ENCODE measurements at regions not wholly inside any gene's neighbourhood (a gene's known extent, or its start where the extent isn't known, plus 50 kb on each side); places are given as distances from the start of the nearest gene placed in this dataset.
"Not testable (repeated sequence)": the region's sequence is repeated elsewhere in the genome, so short reads cannot be mapped to it uniquely, and the experiment has no call there.

GRCh38 chr1:172717722-172718465 is 59.0 kb downstream of the FASLG start:
- no peak for DNase-seq (ENCODE audit: low read depth)

GRCh38 chr1:172719066-172719627 is 60.2 kb downstream of the FASLG start:
- DNase-seq (ENCODE audit: low read depth), result no peak

- no peak for DNase-seq (ENCODE audit: low read depth)
These were observed 60.8 kb downstream of the FASLG start for GRCh38 chr1:172719694-172720138.

GRCh38 chr1:172720339-172720738 is 61.4 kb downstream of the FASLG start:
- no peak for DNase-seq (ENCODE audit: low read depth)

- DNase-seq (ENCODE audit: low read depth), result no peak
These were observed 64.3 kb downstream of the FASLG start for GRCh38 chr1:172723251-172723650.

- DNase-seq (ENCODE audit: low read depth), result no peak
These were observed 65.3 kb downstream of the FASLG start for GRCh38 chr1:172724232-172724631.

GRCh38 chr1:172724765-172725613 is 66.1 kb downstream of the FASLG start:
- DNase-seq (ENCODE audit: low read depth), result no peak

GRCh38 chr1:172726740-172727139 is 67.8 kb downstream of the FASLG start:
- no peak for DNase-seq (ENCODE audit: low read depth)

- DNase-seq (ENCODE audit: low read depth), result no peak
These were observed 68.5 kb downstream of the FASLG start for GRCh38 chr1:172727275-172727857.

- peak; percentile 37 for DNase-seq (ENCODE audit: low read depth)
These were observed 69.2 kb downstream of the FASLG start for GRCh38 chr1:172727956-172728603.

GRCh38 chr1:172728705-172729104 is 69.8 kb downstream of the FASLG start:
- not testable (repeated sequence) for DNase-seq (ENCODE audit: low read depth)

- DNase-seq (ENCODE audit: low read depth), result no peak
These were observed 73.5 kb downstream of the FASLG start for GRCh38 chr1:172732427-172732826.

- no peak for DNase-seq (ENCODE audit: low read depth)
These were observed 74.9 kb downstream of the FASLG start for GRCh38 chr1:172733815-172734214.

- DNase-seq (ENCODE audit: low read depth), result no peak
These were observed 79.5 kb downstream of the FASLG start for GRCh38 chr1:172738389-172738788.

GRCh38 chr1:172742599-172743500 is 83.9 kb downstream of the FASLG start:
- no peak for DNase-seq (ENCODE audit: low read depth)

GRCh38 chr1:172745014-172745413 is 86.1 kb downstream of the FASLG start:
- peak; percentile 42 for DNase-seq (ENCODE audit: low read depth)

- no peak for DNase-seq (ENCODE audit: low read depth)
These were observed 87.4 kb downstream of the FASLG start for GRCh38 chr1:172746091-172746949.

- no peak for DNase-seq (ENCODE audit: low read depth)
These were observed 89.3 kb downstream of the FASLG start for GRCh38 chr1:172748201-172748600.

- no peak for DNase-seq (ENCODE audit: low read depth)
These were observed 92.8 kb downstream of the FASLG start for GRCh38 chr1:172751683-172752082.

GRCh38 chr1:172753964-172754363 is 95.1 kb downstream of the FASLG start:
- no peak for DNase-seq (ENCODE audit: low read depth)
